Caco-2 (cell line): ENCODE measurements at regions not wholly inside any gene's neighbourhood (a gene's known extent, or its start where the extent isn't known, plus 50 kb on each side); places are given as distances from the start of the nearest gene placed in this dataset.
"Not testable (repeated sequence)": the region's sequence is repeated elsewhere in the genome, so short reads cannot be mapped to it uniquely, and the experiment has no call there.

Experiments
- BruUV-seq: library from RNA; stranded (reverse); fragments of 400-500 nt; replicated peaks from 2 replicates; lab custom pipeline; 2021; lab: Mats Ljungman, UMichigan
- CTCF ChIA-PET: fragments of 300-600 bp; sonication (Branson Sonifier 250); formaldehyde crosslinking; loops from one replicate; lab custom pipeline; 2022; ENCODE audit warnings: antibody characterized with exemption; lab: Charles Lee
- POLR2A ChIA-PET: fragments of 300-600 bp; sonication (Branson Sonifier 250); formaldehyde crosslinking; loops from one replicate; lab custom pipeline; 2022; ENCODE audit warnings: antibody characterized with exemption; lab: Charles Lee
- DNase-seq, 2 experiments: peaks; one replicate each; pipeline versions ENCODE4 v3.0.0 to v3.0.0-alpha.2; 2020 to 2022
- H3K27me3 ChIP-seq: replicated peaks from 2 replicates; pipeline ENCODE4 v1.6.0; 2011; ENCODE audit warnings: low read length; ENCODE audit not compliant: control insufficient read depth, insufficient read depth
- H3K36me3 ChIP-seq: 2 replicates; pipeline ENCODE4 v1.5.1; 2011; ENCODE audit warnings: low read length; ENCODE audit not compliant: control insufficient read depth, insufficient read depth
- H3K4me1 ChIP-seq: fragments of 250-450 bp; sonication (Bioruptor Pico); 2 replicates; pipeline ENCODE4 v1.5.1; 2020; ENCODE audit warnings: mild to moderate bottlenecking
- H3K4me3 ChIP-seq: 2 replicates; pipeline ENCODE4 v1.5.1; 2011; ENCODE audit warnings: low read depth, mild to moderate bottlenecking, control low read depth, low read length
- H3K9me3 ChIP-seq: fragments of 250-450 bp; sonication (Bioruptor Pico); 2 replicates; pipeline ENCODE4 v1.5.1; 2020; ENCODE audit warnings: mild to moderate bottlenecking, moderate library complexity
- H3K27ac Mint-ChIP-seq: one replicate; pipeline ENCODE4 v1.8.0; 2022; ENCODE audit warnings: mixed read lengths; ENCODE audit not compliant: unreplicated experiment
- H3K27me3 Mint-ChIP-seq: one replicate; pipeline ENCODE4 v1.8.0; 2022; ENCODE audit warnings: mixed read lengths; ENCODE audit not compliant: insufficient read depth, unreplicated experiment
- H3K36me3 Mint-ChIP-seq: one replicate; pipeline ENCODE4 v1.8.0; 2022; ENCODE audit warnings: mild to moderate bottlenecking, mixed read lengths; ENCODE audit not compliant: insufficient read depth, unreplicated experiment
- H3K4me1 Mint-ChIP-seq: one replicate; pipeline ENCODE4 v1.8.0; 2022; ENCODE audit warnings: low read depth, mixed read lengths; ENCODE audit not compliant: unreplicated experiment
- H3K4me3 Mint-ChIP-seq: one replicate; pipeline ENCODE4 v1.8.0; 2022; ENCODE audit warnings: mild to moderate bottlenecking, moderate library complexity, mixed read lengths; ENCODE audit not compliant: unreplicated experiment
- H3K9me3 Mint-ChIP-seq: one replicate; pipeline ENCODE4 v1.8.0; 2022; ENCODE audit warnings: mixed read lengths; ENCODE audit not compliant: unreplicated experiment
- CTCF ChIP-seq, 2 experiments: fragments of 200-600 bp in 1 of 2; IDR thresholded peaks; 1 replicate in 1 of 2; 2 replicates in 1 of 2; pipeline versions ENCODE4 v1.5.1 to v1.8.0; 2011 to 2022; ENCODE audit warnings: antibody characterized with exemption in 1 of 2, control low read depth in 1 of 2, inconsistent platforms in 1 of 2, low read depth in 1 of 2, low read length in 1 of 2, mild to moderate bottlenecking in 1 of 2, moderate library complexity in 1 of 2; ENCODE audit not compliant: insufficient read depth in 1 of 2, severe bottlenecking in 1 of 2, unreplicated experiment in 1 of 2
- intact Hi-C: fragments of 100-400 bp; cut with micrococcal nuclease; formaldehyde crosslinking; loops from one replicate; pipeline ENCODE4 v1.10.0; 2022; ENCODE audit not compliant: unreplicated experiment

GRCh38 chr2:83795777-83796176 is 663.3 kb downstream of the SUCLG1 start:
- H3K4me3 Mint-ChIP-seq: no peak overlapping the region

GRCh38 chr2:83790467-83790866 is 668.6 kb downstream of the SUCLG1 start:
- H3K36me3 Mint-ChIP-seq, H3K36me3 ChIP-seq, H3K4me1 ChIP-seq, H3K4me3 ChIP-seq, DNase-seq, H3K27me3 Mint-ChIP-seq, POLR2A ChIA-PET, BruUV-seq, H3K4me3 Mint-ChIP-seq, CTCF ChIA-PET, H3K27ac Mint-ChIP-seq, H3K9me3 ChIP-seq, H3K4me1 Mint-ChIP-seq, H3K27me3 ChIP-seq, intact Hi-C loops, H3K9me3 Mint-ChIP-seq: not testable (repeated sequence)

More at GRCh38 chr2:83795777-83796176, 663.3 kb downstream of the SUCLG1 start:
- DNase-seq: no peak
- ChIA-PET POLR2A (no interaction called here), CTCF (no interaction called here)
- H3K4me1 ChIP-seq: no peaks in the 10 kb centered on the region
- Mint-ChIP-seq H3K9me3 (no peaks in the 10 kb centered on the region), H3K36me3 (no peaks in the 10 kb centered on the region), H3K27ac (no peak overlapping the region), H3K4me1 (no peaks in the 10 kb centered on the region), H3K27me3 (no peaks in the 10 kb centered on the region)
- intact Hi-C loops: no loop called here
- H3K27me3 ChIP-seq: no peaks in the 10 kb centered on the region
- no peak for TF ChIP-seq CTCF (IDR thresholded peaks at IDR 0.05; ENCODE audit: insufficient read depth in 1 of 2, low read depth in 1 of 2, low read length in 1 of 2, severe bottlenecking in 1 of 2, unreplicated experiment in 1 of 2)
- no peak overlapping the region for H3K4me3 ChIP-seq
- no peaks in the 10 kb centered on the region for H3K36me3 ChIP-seq
- BruUV-seq: no TSS peak
- H3K9me3 ChIP-seq: no peaks in the 10 kb centered on the region

GRCh38 chr2:83789674-83790073 is 669.4 kb downstream of the SUCLG1 start:
- CTCF ChIA-PET, H3K27me3 Mint-ChIP-seq, POLR2A ChIA-PET, H3K27ac Mint-ChIP-seq, H3K4me1 ChIP-seq, H3K36me3 Mint-ChIP-seq, DNase-seq, H3K4me1 Mint-ChIP-seq, H3K9me3 Mint-ChIP-seq, intact Hi-C loops, H3K4me3 ChIP-seq, H3K4me3 Mint-ChIP-seq, H3K9me3 ChIP-seq, H3K36me3 ChIP-seq, H3K27me3 ChIP-seq, BruUV-seq: not testable (repeated sequence)

- H3K4me3 ChIP-seq, H3K27me3 Mint-ChIP-seq, H3K36me3 ChIP-seq, BruUV-seq, H3K36me3 Mint-ChIP-seq, DNase-seq, H3K9me3 ChIP-seq, intact Hi-C loops, CTCF ChIA-PET, H3K4me1 ChIP-seq, H3K9me3 Mint-ChIP-seq, H3K27ac Mint-ChIP-seq, H3K4me1 Mint-ChIP-seq, H3K4me3 Mint-ChIP-seq, H3K27me3 ChIP-seq, POLR2A ChIA-PET: not testable (repeated sequence)
These were observed 670.0 kb downstream of the SUCLG1 start for GRCh38 chr2:83788938-83789566.
